DND-41 (cell line): ENCODE measurements at regions not wholly inside any gene's neighbourhood (a gene's known extent, or its start where the extent isn't known, plus 50 kb on each side); places are given as distances from the start of the nearest gene placed in this dataset.

ENCODE experiments used
- EZH2 ChIP-seq: IDR thresholded peaks from 3 replicates; pipeline ENCODE4 v1.6.1; 2012; ENCODE audit warnings: borderline replicate concordance, low read depth, mild to moderate bottlenecking, moderate library complexity, low read length, inconsistent platforms; ENCODE audit not compliant: severe bottlenecking
- TF ChIP-seq, protein P1 (sequence below): IDR thresholded peaks from 2 replicates; pipeline ENCODE4 v1.5.1; 2012; ENCODE audit warnings: borderline replicate concordance, low read length, moderate library complexity, mild to moderate bottlenecking; ENCODE audit not compliant: poor library complexity, severe bottlenecking; ENCODE audit errors: extremely low read depth

DNA sequence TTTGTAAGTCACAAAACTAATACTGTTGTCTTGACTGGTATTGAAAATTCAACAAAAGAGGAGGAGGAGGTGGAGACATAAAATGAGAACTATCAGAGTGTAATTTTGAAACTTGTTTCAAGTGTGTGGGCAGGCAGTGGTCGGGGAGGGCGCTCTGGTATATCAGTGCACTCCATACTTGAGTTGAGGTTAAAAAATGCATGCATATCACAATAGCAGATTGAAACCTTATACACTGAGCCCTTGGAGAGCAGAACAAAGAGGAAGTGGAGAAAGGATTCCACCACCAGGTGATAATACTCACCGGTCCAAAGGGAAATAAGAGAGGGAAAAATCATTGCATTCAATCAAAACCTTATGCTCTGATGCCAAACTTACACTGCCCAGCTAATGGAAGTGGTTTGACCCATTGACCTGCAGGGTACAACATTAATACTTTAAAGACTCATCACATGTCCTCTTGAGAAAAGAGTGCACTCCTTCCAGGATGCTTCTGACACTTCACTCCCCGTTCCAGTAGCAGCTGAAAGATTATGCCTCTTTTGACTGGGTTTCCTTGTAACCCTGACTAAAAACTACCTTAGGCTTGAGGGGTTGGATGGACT lies 79.5 kb upstream of the FAM169A start:
- TF ChIP-seq, protein P1, sequence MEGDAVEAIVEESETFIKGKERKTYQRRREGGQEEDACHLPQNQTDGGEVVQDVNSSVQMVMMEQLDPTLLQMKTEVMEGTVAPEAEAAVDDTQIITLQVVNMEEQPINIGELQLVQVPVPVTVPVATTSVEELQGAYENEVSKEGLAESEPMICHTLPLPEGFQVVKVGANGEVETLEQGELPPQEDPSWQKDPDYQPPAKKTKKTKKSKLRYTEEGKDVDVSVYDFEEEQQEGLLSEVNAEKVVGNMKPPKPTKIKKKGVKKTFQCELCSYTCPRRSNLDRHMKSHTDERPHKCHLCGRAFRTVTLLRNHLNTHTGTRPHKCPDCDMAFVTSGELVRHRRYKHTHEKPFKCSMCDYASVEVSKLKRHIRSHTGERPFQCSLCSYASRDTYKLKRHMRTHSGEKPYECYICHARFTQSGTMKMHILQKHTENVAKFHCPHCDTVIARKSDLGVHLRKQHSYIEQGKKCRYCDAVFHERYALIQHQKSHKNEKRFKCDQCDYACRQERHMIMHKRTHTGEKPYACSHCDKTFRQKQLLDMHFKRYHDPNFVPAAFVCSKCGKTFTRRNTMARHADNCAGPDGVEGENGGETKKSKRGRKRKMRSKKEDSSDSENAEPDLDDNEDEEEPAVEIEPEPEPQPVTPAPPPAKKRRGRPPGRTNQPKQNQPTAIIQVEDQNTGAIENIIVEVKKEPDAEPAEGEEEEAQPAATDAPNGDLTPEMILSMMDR, result no peak
- no peak for TF ChIP-seq EZH2
